K562 (cell line): ENCODE measurements at regions not wholly inside any gene's neighbourhood (a gene's known extent, or its start where the extent isn't known, plus 50 kb on each side); places are given as distances from the start of the nearest gene placed in this dataset.

Experiments
- ATAC-seq: fragments of 200-7000 bp; cut with Tn5 transposase; 3 replicates; pipeline ENCODE4 v1.9.1; 2020; ENCODE audit warnings: moderate library complexity
- BruUV-seq: library from RNA; stranded (reverse); fragments of 400-500 nt; replicated peaks from 2 replicates; lab custom pipeline; 2021; lab: Mats Ljungman, UMichigan
- CTCF ChIA-PET: fragments of 300-600 bp; formaldehyde crosslinking; extraction: SDS; loops from one replicate; lab custom pipeline; 2021; ENCODE audit warnings: low intra/inter-chr PET ratio; lab: Yijun Ruan, JAX
- POLR2A ChIA-PET: fragments of 300-600, 350-650 bp; sonication (Branson Sonifier 250); formaldehyde crosslinking; extraction: SDS; loops from one replicate; lab custom pipeline; 2021; ENCODE audit warnings: antibody characterized with exemption, inconsistent platforms; lab: Yijun Ruan, JAX
- DNase-seq, 4 experiments: peaks; one replicate each; pipeline versions ENCODE4 v3.0.0 to v3.0.0-alpha.2; 2011 to 2018; ENCODE audit warnings: low spot score in 3 of 4, mixed read lengths in 3 of 4; ENCODE audit errors: extremely low read depth in 1 of 4
- FAIRE-seq: peaks from 2 replicates; lab custom pipeline; 2011; peaks lifted over from hg19 to GRCh38; lab: Jason Lieb, UNC
- H2AFZ ChIP-seq: 2 replicates; pipeline ENCODE4 v1.6.0; 2011; ENCODE audit warnings: low read depth, low read length, control low read depth, inconsistent platforms
- H3K27ac ChIP-seq: fragments of 200-600 bp; 3 replicates; pipeline ENCODE4 v1.8.0; 2011; ENCODE audit warnings: low read depth, mild to moderate bottlenecking, control low read depth, inconsistent platforms, low read length, moderate library complexity, mixed read lengths; ENCODE audit errors: extremely low read depth
- H3K27me3 ChIP-seq, 2 experiments: fragments of 300-600 bp in 1 of 2; 2 replicates in 1 of 2; 3 replicates in 1 of 2; pipeline versions ENCODE4 v1.6.0 to v1.8.0; 2011; ENCODE audit warnings: inconsistent platforms in 2 of 2, low read length in 2 of 2, mild to moderate bottlenecking in 1 of 2, mixed read lengths in 1 of 2, moderate library complexity in 1 of 2; ENCODE audit not compliant: control insufficient read depth in 2 of 2, insufficient read depth in 2 of 2
- H3K36me3 ChIP-seq: fragments of 300-600 bp; 3 replicates; pipeline ENCODE4 v1.8.0; 2011; ENCODE audit warnings: mild to moderate bottlenecking, low read length, inconsistent platforms; ENCODE audit not compliant: control insufficient read depth, insufficient read depth
- H3K4me1 ChIP-seq, 2 experiments: fragments of 200-600 bp in 1 of 2; replicated peaks in 1 of 2; 2 replicates in 1 of 2; 3 replicates in 1 of 2; pipeline versions ENCODE4 v1.5.1 to v1.8.0; 2011; ENCODE audit warnings: inconsistent platforms in 2 of 2, low read length in 2 of 2, mild to moderate bottlenecking in 1 of 2, mixed read lengths in 1 of 2, moderate library complexity in 1 of 2; ENCODE audit not compliant: control insufficient read depth in 2 of 2, insufficient read depth in 2 of 2
- H3K4me2 ChIP-seq: 2 replicates; pipeline ENCODE4 v1.6.1; 2011; ENCODE audit warnings: low read length, control low read depth, inconsistent platforms, mixed read lengths; ENCODE audit not compliant: insufficient read depth
- H3K4me3 ChIP-seq: fragments of 200-600 bp; sonication (generic), shearing (Covaris generic); 2 replicates; pipeline ENCODE4 v1.5.1; 2016; ENCODE audit warnings: control low read depth, inconsistent platforms
- H3K79me2 ChIP-seq: fragments of 200-600 bp; 3 replicates; pipeline ENCODE4 v1.8.0; 2011; ENCODE audit warnings: low read length, inconsistent platforms; ENCODE audit not compliant: control insufficient read depth, insufficient read depth
- H3K9ac ChIP-seq, 2 experiments: 2 replicates each; pipeline versions ENCODE4 v1.6.0 to v1.6.1; 2011; ENCODE audit warnings: low read depth in 2 of 2, low read length in 2 of 2, control low read depth in 1 of 2, inconsistent platforms in 1 of 2, mild to moderate bottlenecking in 1 of 2, mixed read lengths in 1 of 2; ENCODE audit not compliant: insufficient read depth in 1 of 2
- H3K9me1 ChIP-seq: one replicate; pipeline ENCODE4 v1.6.0; 2011; ENCODE audit warnings: inconsistent platforms, mild to moderate bottlenecking, low read length, moderate library complexity; ENCODE audit not compliant: control insufficient read depth, insufficient read depth
- H3K9me3 ChIP-seq: replicated peaks from 2 replicates; pipeline ENCODE4 v1.5.1; 2011; ENCODE audit warnings: low read depth, low read length, inconsistent platforms; ENCODE audit not compliant: control insufficient read depth, insufficient read depth
- H4K20me1 ChIP-seq: replicated peaks from 2 replicates; pipeline ENCODE4 v1.6.1; 2011; ENCODE audit warnings: low read length, inconsistent platforms, mixed read lengths; ENCODE audit not compliant: control insufficient read depth, insufficient read depth
- ARHGAP35 ChIP-seq: fragments of 450-650 bp; IDR thresholded peaks from 2 replicates; pipeline ENCODE4 v1.6.1; 2018; ENCODE audit not compliant: partially characterized antibody
- BDP1 ChIP-seq: IDR thresholded peaks from 3 replicates; pipeline ENCODE4 v1.6.1; 2011; ENCODE audit not compliant: insufficient read length, insufficient read depth
- FOSL1 ChIP-seq: fragments of 200-800 bp; sonication (Bioruptor generic); conservative IDR thresholded peaks from 2 replicates; pipeline ENCODE4 v1.6.1; 2016; ENCODE audit warnings: missing genetic modification characterization, missing compliant biosample characterization
- HCFC1 ChIP-seq: IDR thresholded peaks from 2 replicates; pipeline ENCODE4 v1.6.1; 2012; ENCODE audit warnings: low read depth, low read length, improper control_type of control experiment
- KDM5B ChIP-seq: fragments of 200-600 bp; sonication (generic); IDR thresholded peaks from 2 replicates; pipeline ENCODE4 v1.6.1; 2012; ENCODE audit warnings: low read depth, mild to moderate bottlenecking, moderate library complexity, low read length, control low read depth, inconsistent platforms; ENCODE audit not compliant: insufficient replicate concordance
- MCM3 ChIP-seq: fragments of 450-650 bp; IDR thresholded peaks from 2 replicates; pipeline ENCODE4 v1.6.1; 2016
- NCOA4 ChIP-seq: fragments of 450-650 bp; IDR thresholded peaks from 2 replicates; pipeline ENCODE4 v1.6.1; 2018; ENCODE audit warnings: mild to moderate bottlenecking; ENCODE audit not compliant: partially characterized antibody
- NKRF ChIP-seq: fragments of 450-650 bp; IDR thresholded peaks from 2 replicates; pipeline ENCODE4 v1.6.1; 2016; ENCODE audit warnings: borderline replicate concordance
- OTX1 ChIP-seq: fragments of 450-650 bp; formaldehyde crosslinking; IDR thresholded peaks from 2 replicates; pipeline ENCODE4 v1.4.0; 2022; ENCODE audit warnings: mild to moderate bottlenecking
- POLR2B ChIP-seq: fragments of 450-650 bp; IDR thresholded peaks from 2 replicates; pipeline ENCODE4 v1.6.1; 2018; ENCODE audit warnings: low read depth; ENCODE audit not compliant: partially characterized antibody
- POLR2H ChIP-seq: IDR thresholded peaks from 2 replicates; pipeline ENCODE4 v1.6.1; 2016; ENCODE audit warnings: missing genetic modification characterization, low read depth, mild to moderate bottlenecking, control low read depth, missing compliant biosample characterization, moderate library complexity
- PTRF ChIP-seq: fragments of 450-650 bp; IDR thresholded peaks from 2 replicates; pipeline ENCODE4 v1.6.1; 2016; ENCODE audit warnings: mild to moderate bottlenecking, missing genetic modification characterization, missing compliant biosample characterization
- SIRT6 ChIP-seq: IDR thresholded peaks from one replicate; pipeline ENCODE4 v1.6.1; 2012; ENCODE audit warnings: low read depth, mild to moderate bottlenecking, control low read depth, inconsistent platforms, low read length, moderate library complexity
- TAF15 ChIP-seq: fragments of 200-400 bp; formaldehyde crosslinking; IDR thresholded peaks from 2 replicates; pipeline ENCODE4 v1.6.1; 2017; ENCODE audit warnings: mild to moderate bottlenecking, low read depth, low read length, moderate library complexity
- THAP7 ChIP-seq: fragments of 250-450 bp; sonication (Bioruptor Pico); IDR thresholded peaks from 2 replicates; pipeline ENCODE4 v1.5.0; 2021
- ZNF217 ChIP-seq: sonication (generic); formaldehyde crosslinking; IDR thresholded peaks from 2 replicates; pipeline ENCODE4 v1.8.0; 2022; ENCODE audit warnings: mild to moderate bottlenecking, missing genetic modification reagents
- ZNF282 ChIP-seq: sonication (generic); formaldehyde crosslinking; IDR thresholded peaks from 2 replicates; pipeline ENCODE4 v1.8.1; 2023; ENCODE audit warnings: missing genetic modification reagents
- ZNF512 ChIP-seq: IDR thresholded peaks from 2 replicates; pipeline ENCODE4 v1.6.1; 2016; ENCODE audit warnings: missing genetic modification characterization, missing compliant biosample characterization
- in situ Hi-C: fragments of 300-500 bp; cut with MboI; formaldehyde crosslinking; loops from 4 replicates; pipeline ENCODE4 v1.15.0; 2018; ENCODE audit warnings: inconsistent platforms, mixed read lengths
- intact Hi-C: fragments of 100-400 bp; cut with micrococcal nuclease; formaldehyde crosslinking; loops from 2 replicates; pipeline ENCODE4 v1.14.2; 2022
- TF ChIP-seq, protein P1 (sequence below): sonication (generic); formaldehyde crosslinking; IDR thresholded peaks from 2 replicates; pipeline ENCODE4 v1.8.0; 2022; ENCODE audit warnings: mild to moderate bottlenecking, missing genetic modification reagents

DNA sequence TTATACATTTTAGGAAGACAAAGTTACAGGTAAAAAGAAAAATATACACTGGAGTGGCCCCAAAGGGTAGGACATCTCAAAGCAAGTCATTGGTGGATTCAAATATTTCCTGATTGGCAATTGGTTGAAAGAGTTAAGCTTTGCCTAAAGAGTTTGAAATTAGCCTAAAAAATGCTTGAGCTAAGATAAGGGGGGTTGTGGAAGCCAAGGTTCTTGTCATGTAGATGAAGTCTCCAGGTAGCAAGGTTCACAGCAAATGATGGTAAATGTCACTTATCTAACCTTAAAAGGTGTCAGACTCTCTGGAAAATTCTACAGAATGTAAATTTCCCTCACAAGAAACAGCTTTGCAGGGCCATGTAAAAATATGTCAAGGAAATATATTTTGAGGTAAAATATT lies 596.7 kb downstream of the FAT4 start:
- Histone ChIP-seq H3K36me3 (no peaks in the 10 kb centered on the region), H3K79me2 (no peaks in the 10 kb centered on the region), H3K4me3 (no peak overlapping the region), H3K9me1 (no peaks in the 10 kb centered on the region), H2AFZ (no peak overlapping the region), H3K4me2 (no peak overlapping the region), H3K9me3 (no peaks in the 10 kb centered on the region), H3K27ac (no peak overlapping the region), H3K4me1 (no peaks in the 10 kb centered on the region), H4K20me1 (no peaks in the 10 kb centered on the region), H3K9ac (no peak overlapping the region), H3K27me3 (no peaks in the 10 kb centered on the region)
- ChIA-PET POLR2A (no interaction called here), CTCF (no interaction called here)
- no peak for TF ChIP-seq FOSL1 (tag)
- no peak for TF ChIP-seq ZNF217 (CRISPR knock-in tag)
- no peak for TF ChIP-seq POLR2B
- TF ChIP-seq MCM3 = no peak
- TF ChIP-seq HCFC1 = no peak
- TF ChIP-seq NCOA4 = no peak
- TF ChIP-seq SIRT6 = no peak
- no peak for TF ChIP-seq PTRF
- no peak for TF ChIP-seq TAF15
- no peak for TF ChIP-seq NKRF
- TF ChIP-seq THAP7 (CRISPR knock-in tag) = no peak
- no peak for TF ChIP-seq OTX1 (CRISPR knock-in tag)
- no peak for TF ChIP-seq BDP1
- TF ChIP-seq ZNF512 (tag) = no peak
- no peak for TF ChIP-seq ARHGAP35
- TF ChIP-seq, protein P1, sequence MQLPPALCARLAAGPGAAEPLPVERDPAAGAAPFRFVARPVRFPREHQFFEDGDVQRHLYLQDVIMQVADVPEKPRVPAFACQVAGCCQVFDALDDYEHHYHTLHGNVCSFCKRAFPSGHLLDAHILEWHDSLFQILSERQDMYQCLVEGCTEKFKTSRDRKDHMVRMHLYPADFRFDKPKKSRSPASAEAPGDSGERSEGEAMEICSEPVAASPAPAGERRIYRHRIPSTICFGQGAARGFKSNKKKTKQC (CRISPR knock-in tag) = no peak
- no peak for TF ChIP-seq ZNF282
- TF ChIP-seq POLR2H (tag) = no peak
- no peak for TF ChIP-seq KDM5B
- intact Hi-C loops (no loop called here), in situ Hi-C loops (no loop called here)
- BruUV-seq = no TSS peak
- ATAC-seq (no peak), FAIRE-seq (no peak), DNase-seq (no peak)
